Activated naive CD4-positive, alpha-beta T cell treated with anti-CD3 and anti-CD28 coated beads for 36 hours (primary cell): ENCODE measurements at regions not wholly inside any gene's neighbourhood (a gene's known extent, or its start where the extent isn't known, plus 50 kb on each side); places are given as distances from the start of the nearest gene placed in this dataset.

Experiments used
- CTCF ChIA-PET: fragments of 350-600 bp; sonication (Branson Sonifier 250); formaldehyde crosslinking; loops from one replicate; lab custom pipeline; 2021; ENCODE audit warnings: antibody characterized with exemption; lab: Charles Lee
- DNase-seq: peaks from one replicate; pipeline ENCODE4 v3.0.0-alpha.2; 2020
- H3K27ac Mint-ChIP-seq: one replicate; pipeline ENCODE4 v1.8.0; 2021; ENCODE audit warnings: mild to moderate bottlenecking, mixed read lengths
- H3K27me3 Mint-ChIP-seq: one replicate; pipeline ENCODE4 v1.8.0; 2021; ENCODE audit warnings: low read depth, mixed read lengths
- H3K36me3 Mint-ChIP-seq: one replicate; pipeline ENCODE4 v1.8.0; 2021; ENCODE audit warnings: low read depth, mixed read lengths
- H3K4me1 Mint-ChIP-seq: one replicate; pipeline ENCODE4 v1.8.0; 2021; ENCODE audit warnings: low read depth, mixed read lengths
- H3K4me3 Mint-ChIP-seq: one replicate; pipeline ENCODE4 v1.8.0; 2021; ENCODE audit warnings: mild to moderate bottlenecking, moderate library complexity, mixed read lengths
- H3K9me3 Mint-ChIP-seq: one replicate; pipeline ENCODE4 v1.8.0; 2021; ENCODE audit warnings: mixed read lengths
- intact Hi-C: fragments of 100-400 bp; cut with micrococcal nuclease; formaldehyde crosslinking; loops from one replicate; pipeline ENCODE4 v1.15.1; 2023

DNA sequence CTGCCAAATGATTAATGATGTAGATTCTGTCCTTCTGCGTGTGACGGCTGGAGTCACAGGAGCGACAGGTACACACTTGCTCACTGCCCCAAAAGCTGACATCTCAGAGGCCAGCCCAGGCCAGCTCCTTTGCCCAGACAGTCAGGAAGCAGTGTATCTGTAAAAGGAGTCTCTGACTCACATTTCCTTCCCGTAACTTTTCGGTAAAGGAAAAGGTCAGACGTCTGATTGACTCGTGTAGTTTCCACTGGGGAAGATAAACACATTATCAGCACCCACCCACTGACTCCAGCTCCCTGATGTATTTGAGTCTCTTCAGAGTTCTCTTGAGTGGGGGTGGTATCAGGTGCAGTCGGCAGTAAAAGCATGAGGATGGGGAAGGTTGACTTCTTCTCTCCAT lies 64.4 kb upstream of the WWC1 start:
- peak overlapping the region; percentile 38 for H3K4me3 Mint-ChIP-seq
- peak; percentile 26 for DNase-seq

DNA sequence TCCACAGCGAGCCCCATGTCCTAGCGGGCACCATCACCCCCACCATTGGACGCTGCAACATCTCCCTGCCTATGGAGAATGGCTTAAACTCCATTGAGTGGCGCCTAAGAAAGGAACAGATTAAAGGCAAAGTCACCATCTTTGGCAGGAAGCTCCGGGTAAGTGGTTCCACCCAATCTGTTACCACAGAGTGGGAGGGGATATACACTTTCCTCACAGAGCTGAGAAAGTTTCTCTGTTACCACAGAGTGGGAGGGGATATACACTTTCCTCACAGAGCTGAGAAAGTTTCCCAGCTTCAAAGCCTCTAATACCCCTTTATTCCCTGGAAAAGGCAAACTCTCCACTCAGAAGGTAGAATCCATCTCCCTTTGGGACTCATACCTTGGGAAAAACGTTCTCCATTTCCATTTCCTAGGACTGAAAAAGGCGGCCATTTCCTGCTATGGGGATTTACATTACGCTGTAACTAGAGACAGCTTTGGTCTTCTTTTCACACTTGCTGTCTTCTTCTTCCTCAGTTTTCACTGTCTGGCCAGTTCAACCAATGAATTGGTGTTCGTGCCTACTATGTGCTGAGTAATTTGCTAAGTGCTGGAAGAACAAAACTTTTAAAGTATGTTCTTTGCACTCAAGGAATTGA lies 63.4 kb upstream of the WWC1 start:
- Mint-ChIP-seq H3K9me3 (peaks cover 2% of the 10 kb centered on the region), H3K27me3 (peaks cover 2% of the 10 kb centered on the region), H3K4me3 (peak overlapping the region; percentile 38), H3K27ac (peak overlapping the region; percentile 87), H3K36me3 (no peaks in the 10 kb centered on the region), H3K4me1 (peaks cover 17% of the 10 kb centered on the region)
- DNase-seq: peak; percentile 59
- intact Hi-C loops: loop anchor here (1.0 to 5.0 kb wide), 4 partner anchors 21 to 1429 kb away; partner anchors contain the start of gene PANK3
- CTCF ChIA-PET: interaction anchor here (0.6 to 2.1 kb wide), 3 partner anchors 9 to 105 kb away, joined by 5 to 18 read pairs (median 5); no protein-coding TSS in a partner anchor

More for the DNA sequence above, 64.4 kb upstream of the WWC1 start:
- CTCF ChIA-PET: interaction anchor here (2.1 kb wide), 1 partner anchor 8 kb away, joined by 18 read pairs; no protein-coding TSS in a partner anchor
- peaks cover 1% of the 10 kb centered on the region for H3K9me3 Mint-ChIP-seq
- H3K36me3 Mint-ChIP-seq: no peaks in the 10 kb centered on the region
- H3K27me3 Mint-ChIP-seq: peaks cover 1% of the 10 kb centered on the region
- H3K4me1 Mint-ChIP-seq: peaks cover 20% of the 10 kb centered on the region
- H3K27ac Mint-ChIP-seq: peak overlapping the region; percentile 87
- intact Hi-C loops: loop anchor here (1.0 to 5.0 kb wide), 3 partner anchors 22 to 1430 kb away; no protein-coding TSS in a partner anchor

- H3K4me1 Mint-ChIP-seq: peaks cover 17% of the 10 kb centered on the region
- peak overlapping the region; percentile 87 for H3K27ac Mint-ChIP-seq
- H3K27me3 Mint-ChIP-seq: peaks cover 2% of the 10 kb centered on the region
- DNase-seq: no peak
- H3K36me3 Mint-ChIP-seq: no peaks in the 10 kb centered on the region
- intact Hi-C loops: loop anchor here (1.0 to 5.0 kb wide), 2 partner anchors 351 to 1429 kb away; partner anchors contain the start of gene PANK3
- H3K4me3 Mint-ChIP-seq: no peak overlapping the region
- peaks cover 6% of the 10 kb centered on the region for H3K9me3 Mint-ChIP-seq
- CTCF ChIA-PET: interaction anchor here (0.6 to 2.1 kb wide), 5 partner anchors 10 to 205 kb away, joined by 3 to 18 read pairs (median 3); no protein-coding TSS in a partner anchor
Measured at GRCh38 chr5:168228668-168229067, 62.8 kb upstream of the WWC1 start.

- Mint-ChIP-seq H3K4me3 (no peak overlapping the region), H3K9me3 (peaks cover 6% of the 10 kb centered on the region), H3K27ac (no peak overlapping the region), H3K36me3 (no peaks in the 10 kb centered on the region), H3K27me3 (peaks cover 2% of the 10 kb centered on the region), H3K4me1 (peaks cover 2% of the 10 kb centered on the region)
- DNase-seq: no peak
- intact Hi-C loops: no loop called here
- CTCF ChIA-PET: no interaction called here
Measured at GRCh38 chr5:168234133-168234532, 57.3 kb upstream of the WWC1 start.

DNA sequence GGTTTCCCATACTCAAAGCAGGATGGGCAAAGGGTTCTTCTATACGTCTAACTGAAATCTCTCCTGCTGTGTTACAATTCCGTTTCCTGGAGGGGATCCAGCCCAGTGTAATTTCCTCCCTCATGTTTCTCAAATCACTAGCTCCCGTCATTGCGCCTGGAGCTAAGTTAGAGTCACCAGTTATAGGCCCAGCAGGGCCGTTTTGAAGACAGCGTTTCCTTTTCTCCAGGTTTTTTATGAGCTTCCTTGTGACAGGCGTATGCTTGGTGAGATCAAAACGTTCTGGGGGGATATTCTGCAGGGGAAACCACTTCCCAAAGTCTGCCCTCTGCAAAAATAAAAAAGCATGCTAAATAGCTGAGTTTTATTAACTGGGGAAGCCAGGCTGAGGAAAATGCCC lies 53.0 kb upstream of the WWC1 start:
- no peak for DNase-seq
- Mint-ChIP-seq H3K9me3 (peaks cover 2% of the 10 kb centered on the region), H3K27ac (no peak overlapping the region), H3K4me1 (peaks cover 7% of the 10 kb centered on the region), H3K36me3 (no peaks in the 10 kb centered on the region), H3K4me3 (no peak overlapping the region), H3K27me3 (no peaks in the 10 kb centered on the region)
- intact Hi-C loops: no loop called here
- CTCF ChIA-PET: interaction anchor here (1.8 kb wide), 1 partner anchor 19 kb away, joined by 6 read pairs; no protein-coding TSS in a partner anchor

DNA sequence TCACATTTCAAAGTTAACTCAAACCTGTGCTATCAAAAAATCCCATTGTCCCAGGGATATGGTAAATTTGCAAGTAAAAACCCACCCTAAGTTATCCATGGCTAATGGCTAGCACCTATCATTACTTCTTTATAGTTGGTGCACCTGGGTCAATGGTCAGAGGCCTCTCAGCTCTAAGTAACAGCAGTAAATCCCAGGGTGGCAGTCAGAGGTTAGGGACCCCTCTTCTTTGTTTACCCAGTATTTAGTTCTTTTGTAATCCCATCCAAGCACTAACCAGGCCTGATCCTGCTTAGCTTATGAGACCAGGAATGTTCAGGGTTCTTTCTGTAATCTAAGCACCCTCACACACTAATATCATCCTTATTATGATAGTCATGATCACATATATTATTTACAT lies 52.1 kb upstream of the WWC1 start:
- Mint-ChIP-seq H3K4me1 (peaks cover 9% of the 10 kb centered on the region), H3K27ac (no peak overlapping the region), H3K4me3 (no peak overlapping the region), H3K9me3 (no peaks in the 10 kb centered on the region), H3K27me3 (no peaks in the 10 kb centered on the region), H3K36me3 (no peaks in the 10 kb centered on the region)
- CTCF ChIA-PET: interaction anchor here (1.8 kb wide), 1 partner anchor 20 kb away, joined by 6 read pairs; no protein-coding TSS in a partner anchor
- DNase-seq: no peak
- intact Hi-C loops: no loop called here
